Dermis microvascular lymphatic vessel endothelial cell (primary cell): ENCODE measurements at regions not wholly inside any gene's neighbourhood (a gene's known extent, or its start where the extent isn't known, plus 50 kb on each side); places are given as distances from the start of the nearest gene placed in this dataset.

Experiments
- DNase-seq, 2 donors: peaks; one replicate each; pipeline versions ENCODE4 v3.0.0 to v3.0.0-alpha.2; 2010; ENCODE audit warnings: low read depth in 2 of 2

- no peak for DNase-seq
Observed at GRCh38 chr3:128569756-128570155, 76.8 kb upstream of the GATA2 start.

DNA sequence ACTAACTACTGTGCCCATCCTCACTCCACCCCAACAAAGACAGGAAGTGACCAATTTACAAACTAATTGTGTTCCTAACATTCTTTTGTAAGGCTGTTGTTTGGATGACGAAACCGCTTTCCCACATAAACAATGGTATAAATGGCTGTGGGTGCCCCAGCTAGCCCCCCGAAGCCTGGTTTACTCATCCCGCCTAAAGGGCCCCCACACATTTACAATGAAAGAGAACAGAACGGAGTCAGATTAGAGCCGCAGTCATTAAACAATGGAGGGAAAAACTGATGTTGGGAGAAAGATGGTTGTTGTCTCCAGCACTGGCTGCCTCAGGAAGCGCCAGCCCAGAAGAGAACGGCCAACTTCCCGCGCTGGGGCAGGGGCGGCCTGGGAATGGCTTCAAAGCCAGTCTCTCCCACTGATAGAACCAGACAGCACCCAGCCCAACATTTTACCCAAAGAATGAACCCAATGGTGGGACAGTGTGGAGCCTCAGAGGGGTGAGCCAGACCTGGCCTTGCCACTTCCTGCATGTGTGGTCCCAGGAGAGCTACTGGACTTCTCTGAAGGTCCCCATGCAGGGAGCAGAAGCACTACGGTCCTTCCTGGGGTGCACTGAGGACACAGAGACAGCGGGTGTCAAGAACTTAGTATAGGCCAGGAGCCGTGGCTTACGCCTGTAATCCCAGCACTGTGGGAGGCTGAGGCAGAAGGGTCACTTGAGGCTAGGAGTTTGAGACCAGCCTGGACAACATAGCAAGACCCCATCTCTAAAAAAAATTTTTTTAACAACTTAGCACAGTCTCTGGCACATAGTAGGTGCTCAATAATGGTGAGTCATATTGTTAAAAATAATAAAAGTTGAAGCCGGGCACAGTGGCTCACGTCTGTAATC lies 75.8 kb upstream of the GATA2 start:
- peak in 1 of 2 donors; percentile 66 for DNase-seq

DNA sequence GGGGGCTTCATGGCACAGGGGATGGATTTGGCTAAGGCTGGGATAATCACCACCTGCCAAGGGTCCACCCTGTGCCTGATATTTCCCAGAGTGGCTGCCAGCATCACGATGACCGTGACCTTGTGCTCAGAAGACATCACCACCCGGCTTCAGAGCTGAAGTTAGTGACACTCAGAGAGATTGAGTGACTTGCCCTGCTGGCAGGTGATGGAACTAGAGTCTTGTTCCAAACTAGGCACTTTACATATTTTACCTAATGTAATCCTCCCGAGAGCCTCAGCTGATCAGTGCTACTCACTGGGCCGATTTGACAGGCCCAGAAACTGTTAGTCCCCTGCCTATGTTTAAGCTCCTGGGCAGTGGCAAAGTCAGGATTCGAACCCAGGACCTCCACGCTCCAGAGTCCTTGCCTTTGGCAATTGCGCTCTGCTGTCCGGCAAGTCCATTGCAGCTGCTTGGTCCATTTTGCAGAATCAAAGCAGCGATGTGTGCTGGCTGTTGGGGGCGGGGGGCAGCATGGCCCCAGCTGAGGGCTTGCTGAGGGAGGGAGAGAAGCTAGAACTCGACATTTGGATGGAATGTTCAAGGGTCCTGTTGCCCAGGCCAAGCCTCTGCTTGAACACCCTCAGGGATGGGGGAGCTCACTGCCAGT lies 74.8 kb upstream of the GATA2 start:
- no peak for DNase-seq

DNA sequence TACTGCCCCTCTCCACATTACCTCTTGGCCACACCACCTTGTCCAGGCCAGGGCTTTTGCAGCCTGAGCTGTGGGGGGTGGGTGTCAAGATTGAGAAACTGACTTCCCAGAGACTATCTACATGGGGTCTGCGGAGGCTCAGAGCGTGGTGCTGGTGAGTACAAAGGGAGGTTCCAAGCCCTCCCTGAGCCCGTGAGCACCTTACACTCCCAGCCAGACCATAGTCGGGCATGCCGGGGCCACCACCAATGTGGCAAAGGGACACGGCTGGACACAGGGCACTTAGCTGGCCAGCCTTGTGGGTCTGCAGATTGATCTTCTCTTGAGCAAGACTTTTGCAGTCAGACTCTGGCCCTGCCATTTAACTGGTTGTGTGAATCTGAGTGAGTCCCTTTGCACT lies 74.1 kb upstream of the GATA2 start:
- DNase-seq: no peak

DNA sequence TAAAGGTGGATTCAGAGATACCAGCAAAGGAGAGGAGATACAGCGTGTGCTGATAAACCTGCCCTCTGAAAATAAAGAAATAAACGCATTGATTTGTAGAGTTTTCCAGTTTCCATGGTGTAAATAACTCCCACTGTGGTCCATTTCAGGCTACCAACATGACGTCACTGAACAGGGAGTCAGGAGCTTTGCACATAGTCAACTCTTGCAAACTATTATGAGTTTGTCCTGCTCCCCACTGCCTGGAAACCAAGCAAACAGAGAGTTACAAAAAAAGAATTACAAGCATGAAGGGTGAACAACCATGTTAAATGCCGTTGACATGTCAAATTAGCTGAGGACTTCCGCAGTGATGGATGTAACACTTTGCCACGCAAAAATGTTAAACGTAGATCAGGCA lies 70.4 kb upstream of the GATA2 start:
- DNase-seq: no peak

DNA sequence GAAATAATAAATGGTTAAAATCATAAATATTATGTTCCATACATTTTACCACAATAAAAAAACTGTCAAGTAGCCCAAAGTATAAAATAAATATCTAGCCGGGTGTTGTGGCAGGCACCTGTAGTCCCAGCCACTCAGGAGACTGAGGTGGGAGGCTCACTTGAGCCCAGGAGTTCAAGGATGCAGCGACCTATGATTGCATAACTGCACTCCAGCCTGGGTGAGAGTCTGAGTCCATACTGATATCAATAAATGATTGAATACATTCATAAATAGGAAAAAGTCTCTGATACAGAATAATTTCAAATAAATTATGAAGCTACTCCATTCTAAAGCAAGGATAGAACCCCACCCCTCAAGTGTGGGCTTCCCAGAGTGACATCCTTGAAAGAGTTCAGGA lies 68.5 kb upstream of the GATA2 start:
- DNase-seq: no peak

DNA sequence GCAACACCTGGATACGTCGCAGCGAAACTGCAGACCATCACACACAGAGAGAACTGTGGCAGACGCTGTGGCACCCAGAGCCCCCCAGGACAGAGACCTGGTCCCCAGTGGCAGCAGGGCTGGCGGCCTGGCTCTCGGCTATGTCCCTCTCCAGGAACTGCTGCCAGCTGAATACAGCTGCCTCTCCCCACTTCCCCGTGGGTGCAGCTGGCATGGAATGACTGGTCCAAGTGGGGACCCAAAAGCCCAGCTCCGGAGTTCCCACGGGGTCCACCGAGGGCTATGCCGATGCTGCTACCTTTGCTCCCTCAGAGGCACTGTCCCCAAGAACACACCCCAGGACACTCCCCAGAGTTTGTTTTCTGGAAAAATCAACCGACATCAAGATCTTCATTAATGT lies 67.8 kb upstream of the GATA2 start:
- DNase-seq: no peak

GRCh38 chr3:128559486-128560225 lies 66.7 kb upstream of the GATA2 start:
- DNase-seq: peak in 1 of 2 donors; percentile 56

- DNase-seq: no peak
Observed at GRCh38 chr3:128557531-128558280, 64.7 kb upstream of the GATA2 start.

DNA sequence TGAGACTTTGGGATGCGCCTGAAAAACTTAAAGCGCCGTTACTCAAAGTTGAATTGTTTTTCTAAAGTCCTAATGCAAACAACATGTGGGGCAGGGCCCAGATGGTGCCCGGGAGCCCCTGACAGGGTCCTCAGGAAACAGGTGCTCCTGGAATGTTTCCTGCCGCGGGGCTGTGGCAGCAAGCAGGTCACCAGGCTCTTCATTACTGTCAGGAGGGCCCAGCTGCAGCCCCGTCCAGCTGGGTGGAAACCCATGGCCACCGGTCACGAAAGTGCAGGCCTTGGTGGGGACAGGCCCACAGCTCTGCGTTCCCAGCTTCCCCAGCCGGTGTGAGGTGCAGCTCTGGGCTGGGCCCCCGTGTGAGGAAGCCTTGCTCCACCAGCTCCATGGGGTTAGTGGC lies 63.9 kb upstream of the GATA2 start:
- peak; percentile 83 to 90 for DNase-seq

GRCh38 chr3:128556384-128556783 lies 63.4 kb upstream of the GATA2 start:
- DNase-seq: no peak

GRCh38 chr3:128555841-128556240 lies 62.8 kb upstream of the GATA2 start:
- no peak for DNase-seq

DNA sequence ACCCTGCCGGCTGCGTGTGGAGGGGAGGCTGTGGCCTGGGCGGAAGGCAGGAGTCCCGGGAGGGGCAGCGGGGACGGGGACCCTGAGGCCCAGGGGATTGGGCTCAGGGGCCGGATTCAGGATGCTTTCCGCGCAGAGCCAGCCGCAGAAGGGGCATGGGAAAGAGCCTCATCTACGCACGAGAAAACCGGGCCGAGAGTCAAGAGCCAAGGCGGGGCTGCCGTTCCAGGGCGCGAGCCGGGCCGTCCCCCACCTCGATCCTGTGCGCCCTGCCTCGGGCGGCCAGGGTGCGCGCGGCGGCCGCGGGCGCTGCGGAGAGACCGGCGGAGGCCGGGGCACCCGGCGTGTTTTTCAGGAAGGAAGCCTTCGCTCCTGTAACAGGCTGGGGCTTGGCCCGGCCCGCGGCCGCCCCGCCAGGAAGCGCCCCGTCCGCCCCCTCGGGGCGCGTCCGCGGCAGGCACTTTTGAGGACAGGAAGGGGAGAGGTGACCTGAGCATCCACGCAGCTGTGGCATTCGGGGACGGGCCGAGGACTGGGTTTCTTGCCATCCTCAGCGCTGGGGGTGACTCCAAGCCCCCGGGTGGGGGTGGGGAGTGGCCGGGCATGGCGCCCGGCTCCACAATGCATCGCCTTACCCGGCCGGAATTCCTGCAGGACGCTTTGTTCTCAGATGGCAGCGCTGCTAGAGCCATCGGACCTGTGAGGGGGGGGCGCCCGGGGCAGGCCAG lies 62.3 kb upstream of the GATA2 start:
- peak; percentile 85 to 86 for DNase-seq

DNA sequence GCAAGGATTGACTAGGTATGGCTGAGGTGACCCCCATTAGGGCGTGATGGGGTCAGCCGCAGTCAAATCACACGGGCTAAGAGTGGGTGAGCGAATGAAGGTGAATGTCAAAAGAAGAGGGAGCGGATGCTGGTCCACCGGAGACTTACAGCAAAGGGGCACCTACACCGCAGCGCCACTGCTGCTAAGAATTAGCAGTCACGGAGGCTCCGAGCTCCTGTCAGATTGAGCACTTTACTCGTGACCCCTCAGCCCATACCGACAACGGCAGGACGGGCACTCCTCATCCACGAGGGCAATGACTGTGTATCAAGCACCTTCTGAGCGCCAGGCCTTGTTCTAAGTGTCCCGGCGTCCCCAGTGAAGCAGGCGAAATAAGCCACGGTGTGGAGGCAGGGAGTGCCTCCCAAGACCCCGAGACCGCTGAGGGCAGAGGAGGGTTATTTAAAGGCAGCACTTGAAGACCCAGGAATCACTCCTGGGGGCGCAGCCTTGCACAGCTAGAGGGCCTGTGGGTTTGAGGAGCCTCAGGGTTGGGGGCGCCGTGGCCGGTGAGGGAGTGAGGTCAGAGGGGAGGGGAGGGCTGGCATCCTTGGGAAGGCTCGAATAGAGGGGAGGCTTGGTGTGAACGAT lies 61.6 kb upstream of the GATA2 start:
- no peak for DNase-seq

DNA sequence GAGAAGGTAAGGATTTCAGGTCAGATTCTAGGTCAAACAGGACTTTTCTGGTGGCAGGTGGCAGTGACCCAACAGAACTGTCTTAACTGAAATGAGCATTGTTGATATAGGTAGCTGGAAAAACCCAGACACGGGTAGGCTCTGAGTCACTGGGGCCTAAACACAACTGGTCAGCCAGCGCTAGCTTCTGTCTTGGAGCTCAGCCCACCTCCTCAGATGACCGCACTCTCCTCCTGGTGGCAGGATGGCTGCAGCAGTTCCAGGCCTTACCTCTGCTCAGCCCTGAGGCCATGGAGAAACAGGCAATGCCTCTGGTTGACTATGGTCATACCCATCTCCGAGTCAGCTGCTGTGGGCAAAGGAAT lies 61.1 kb upstream of the GATA2 start:
- DNase-seq: peak in 1 of 2 donors; percentile 95

- peak in 1 of 2 donors; percentile 35 for DNase-seq
Observed at GRCh38 chr3:128553560-128553959, 60.6 kb upstream of the GATA2 start.

DNA sequence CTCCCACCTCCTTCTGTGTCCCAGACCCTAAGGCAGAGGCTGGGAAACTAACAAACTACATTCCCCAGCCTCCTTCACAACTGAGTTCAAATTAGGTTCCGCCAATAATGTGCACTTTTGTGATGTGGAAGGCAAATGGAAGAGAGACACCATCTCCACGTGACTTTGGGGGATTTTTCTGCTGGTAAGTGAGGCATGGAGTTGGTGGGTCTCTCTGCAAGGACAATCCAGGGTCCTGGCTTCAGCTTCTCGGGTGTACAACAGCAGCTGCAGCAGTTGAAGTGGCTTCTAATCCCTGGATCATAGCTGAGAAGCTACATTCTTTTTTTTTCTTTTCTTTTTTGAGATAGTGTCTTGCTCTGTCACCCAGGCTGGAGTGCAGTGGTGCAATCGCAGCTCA lies 58.9 kb upstream of the GATA2 start:
- DNase-seq: no peak

DNA sequence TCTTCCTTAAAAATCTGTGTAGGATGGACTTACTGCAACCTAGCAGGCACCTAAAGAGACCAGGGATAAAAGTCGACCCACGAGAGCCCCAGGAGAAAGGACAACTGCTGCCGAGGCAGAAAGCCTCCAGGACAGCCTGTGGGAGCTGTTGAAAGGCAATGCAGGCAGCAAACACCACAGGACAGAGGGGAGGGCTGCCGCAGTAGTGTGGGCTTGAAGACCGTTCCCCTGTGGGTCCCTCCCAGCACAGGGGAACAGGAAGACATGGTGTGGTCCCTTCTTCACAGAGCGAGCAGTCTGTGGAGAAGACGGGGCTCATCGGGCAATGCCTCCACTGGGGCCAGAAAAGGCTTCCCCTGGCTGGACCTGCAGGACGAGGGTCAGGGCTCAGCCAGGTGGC lies 58.5 kb upstream of the GATA2 start:
- DNase-seq: no peak

GRCh38 chr3:128550471-128551126 lies 57.6 kb upstream of the GATA2 start:
- DNase-seq: no peak

- no peak for DNase-seq
Observed at GRCh38 chr3:128550113-128550440, 57.1 kb upstream of the GATA2 start.
